GM21825 (cell line): ENCODE measurements at regions not wholly inside any gene's neighbourhood (a gene's known extent, or its start where the extent isn't known, plus 50 kb on each side); places are given as distances from the start of the nearest gene placed in this dataset.

Experiments used
- ATAC-seq: cut with Tn5 transposase; IDR thresholded peaks from one replicate; pipeline ENCODE4 v1.9.1; 2021; ENCODE audit warnings: mild to moderate bottlenecking, moderate library complexity; ENCODE audit not compliant: unreplicated experiment

- no peak for ATAC-seq
Observed at GRCh38 chr4:174122705-174123104, 160.8 kb downstream of the FBXO8 start.

- ATAC-seq, result no peak
Observed at GRCh38 chr4:174120446-174121295, 162.8 kb downstream of the FBXO8 start.

- ATAC-seq, result no peak
Observed at GRCh38 chr4:174119830-174120229, 163.6 kb downstream of the FBXO8 start.

- no peak for ATAC-seq
Observed at GRCh38 chr4:174119051-174119450, 164.4 kb downstream of the FBXO8 start.

- no peak for ATAC-seq
Observed at GRCh38 chr4:174118171-174118570, 165.3 kb downstream of the FBXO8 start.

- ATAC-seq, result no peak
Observed at GRCh38 chr4:174117445-174117844, 166.0 kb downstream of the FBXO8 start.

- ATAC-seq, result no peak
Observed at GRCh38 chr4:174116021-174116420, 167.4 kb downstream of the FBXO8 start.

GRCh38 chr4:174111422-174111821 lies 172.0 kb downstream of the FBXO8 start:
- no peak for ATAC-seq

- no peak for ATAC-seq
Observed at GRCh38 chr4:174110180-174110579, 173.3 kb downstream of the FBXO8 start.

GRCh38 chr4:174107746-174108354 lies 175.6 kb downstream of the FBXO8 start:
- ATAC-seq, result no peak

- ATAC-seq, result no peak
Observed at GRCh38 chr4:174105202-174105601, 178.3 kb downstream of the FBXO8 start.

GRCh38 chr4:174100910-174101309 lies 182.6 kb downstream of the FBXO8 start:
- ATAC-seq, result no peak

- ATAC-seq, result no peak
Observed at GRCh38 chr4:174099712-174100111, 183.8 kb downstream of the FBXO8 start.

- ATAC-seq, result no peak
Observed at GRCh38 chr4:174096999-174097398, 186.5 kb downstream of the FBXO8 start.

GRCh38 chr4:174096456-174096855 lies 187.0 kb downstream of the FBXO8 start:
- no peak for ATAC-seq

GRCh38 chr4:174091130-174091529 lies 192.3 kb downstream of the FBXO8 start:
- ATAC-seq, result no peak

GRCh38 chr4:174089711-174090110 lies 193.8 kb downstream of the FBXO8 start:
- ATAC-seq, result no peak

GRCh38 chr4:174088795-174089194 lies 194.7 kb downstream of the FBXO8 start:
- no peak for ATAC-seq

- no peak for ATAC-seq
Observed at GRCh38 chr4:174086829-174087799, 196.4 kb downstream of the FBXO8 start.

- no peak for ATAC-seq
Observed at GRCh38 chr4:174084981-174085380, 198.5 kb downstream of the FBXO8 start.

- ATAC-seq, result no peak
Observed at GRCh38 chr4:174084542-174084941, 198.9 kb downstream of the FBXO8 start.
